GM21526 (cell line): ENCODE measurements at regions not wholly inside any gene's neighbourhood (a gene's known extent, or its start where the extent isn't known, plus 50 kb on each side); places are given as distances from the start of the nearest gene placed in this dataset.

Source experiments
- ATAC-seq: cut with Tn5 transposase; IDR thresholded peaks from one replicate; pipeline ENCODE4 v1.9.1; 2021; ENCODE audit warnings: moderate library complexity; ENCODE audit not compliant: unreplicated experiment, low FRiP score

GRCh38 chr7:95669513-95669912 lies 73.2 kb upstream of the PDK4 start:
- peak; percentile 93 for ATAC-seq

GRCh38 chr7:95668504-95669018 lies 72.2 kb upstream of the PDK4 start:
- ATAC-seq = no peak

GRCh38 chr7:95662987-95663386 lies 66.7 kb upstream of the PDK4 start:
- ATAC-seq = no peak

GRCh38 chr7:95660023-95660434 lies 63.7 kb upstream of the PDK4 start:
- no peak for ATAC-seq

- no peak for ATAC-seq
Observed at GRCh38 chr7:95658676-95659075, 62.4 kb upstream of the PDK4 start.

- no peak for ATAC-seq
Observed at GRCh38 chr7:95649546-95649945, 53.2 kb upstream of the PDK4 start.

- ATAC-seq = no peak
Observed at GRCh38 chr7:95646350-95646749, 50.0 kb upstream of the PDK4 start.
